ENCODE measurements at regions not wholly inside any gene's neighbourhood (a gene's known extent, or its start where the extent isn't known, plus 50 kb on each side); places are given as distances from the start of the nearest gene placed in this dataset.

GRCh38 chr13:40182591-40182990, 483.9 kb downstream of the FOXO1 start:
- POLR2A ChIA-PET: no interaction called here
- no peak for DNase-seq (ENCODE audit: low read depth, low spot score)
- no peak for TF ChIP-seq CTCF (IDR thresholded peaks at IDR 0.05; ENCODE audit: insufficient read depth, low read length, missing control alignments)
- no peak overlapping the region for H3K4me3 ChIP-seq (ENCODE audit: low read depth, low read length)
- CTCF ChIA-PET: no interaction called here

- no peak for TF ChIP-seq CTCF (IDR thresholded peaks at IDR 0.05; ENCODE audit: insufficient read depth, low read length, missing control alignments)
- ChIA-PET POLR2A (no interaction called here), CTCF (no interaction called here)
- H3K4me3 ChIP-seq (ENCODE audit: low read depth, low read length): no peak overlapping the region
- no peak for DNase-seq (ENCODE audit: low read depth, low spot score)
Measured at GRCh38 chr13:40185414-40185813, 481.0 kb downstream of the FOXO1 start.

GRCh38 chr13:40186041-40186440, 480.4 kb downstream of the FOXO1 start:
- CTCF ChIA-PET: no interaction called here

GRCh38 chr13:40186626-40187323, 479.7 kb downstream of the FOXO1 start:
- H3K4me3 ChIP-seq (ENCODE audit: low read depth, low read length): no peak overlapping the region
- DNase-seq (ENCODE audit: low read depth, low spot score): no peak
- CTCF ChIA-PET: no interaction called here
- POLR2A ChIA-PET: no interaction called here
- TF ChIP-seq CTCF (IDR thresholded peaks at IDR 0.05; ENCODE audit: insufficient read depth, low read length, missing control alignments): no peak

More at GRCh38 chr13:40186041-40186440, 480.4 kb downstream of the FOXO1 start:
- no peak for TF ChIP-seq CTCF (IDR thresholded peaks at IDR 0.05; ENCODE audit: insufficient read depth, low read length, missing control alignments)
- POLR2A ChIA-PET: no interaction called here
- DNase-seq (ENCODE audit: low read depth, low spot score): no peak
- H3K4me3 ChIP-seq (ENCODE audit: low read depth, low read length): no peak overlapping the region

- H3K4me3 ChIP-seq (ENCODE audit: low read depth, low read length): no peak overlapping the region
- DNase-seq (ENCODE audit: low read depth, low spot score): no peak
- no peak for TF ChIP-seq CTCF (IDR thresholded peaks at IDR 0.05; ENCODE audit: insufficient read depth, low read length, missing control alignments)
- POLR2A ChIA-PET: no interaction called here
- CTCF ChIA-PET: no interaction called here
Measured at GRCh38 chr13:40187324-40187795, 479.1 kb downstream of the FOXO1 start.

GRCh38 chr13:40187841-40188591, 478.4 kb downstream of the FOXO1 start:
- no peak for DNase-seq (ENCODE audit: low read depth, low spot score)
- POLR2A ChIA-PET: no interaction called here
- CTCF ChIA-PET: no interaction called here

More at GRCh38 chr13:40187841-40188591, 478.4 kb downstream of the FOXO1 start:
- H3K4me3 ChIP-seq (ENCODE audit: low read depth, low read length): no peak overlapping the region
- no peak for TF ChIP-seq CTCF (IDR thresholded peaks at IDR 0.05; ENCODE audit: insufficient read depth, low read length, missing control alignments)
